ENCODE measurements at regions not wholly inside any gene's neighbourhood (a gene's known extent, or its start where the extent isn't known, plus 50 kb on each side); places are given as distances from the start of the nearest gene placed in this dataset.

DNA sequence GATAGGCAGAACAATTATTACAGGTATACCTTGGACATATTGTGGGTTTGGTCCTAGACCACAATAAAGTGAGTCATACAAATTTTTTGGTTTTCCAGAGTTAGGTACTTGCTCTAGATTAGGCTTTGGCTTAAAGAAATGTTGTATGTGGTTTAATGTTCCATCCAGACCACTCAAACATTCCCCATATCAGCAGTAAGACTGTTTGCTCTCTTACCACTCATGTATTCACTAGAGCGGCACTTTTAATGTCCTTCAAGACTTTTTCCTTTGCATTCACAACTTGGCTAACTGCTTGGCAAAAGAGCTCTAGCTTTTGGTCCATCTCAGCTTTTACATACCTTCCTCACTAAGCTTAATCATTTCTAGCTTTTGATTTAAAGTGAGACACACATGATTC, 250.5 kb upstream of the SETMAR start:
- TF ChIP-seq POLR2A (IDR thresholded peaks at IDR 0.05): no peak
- TF ChIP-seq, protein P1, sequence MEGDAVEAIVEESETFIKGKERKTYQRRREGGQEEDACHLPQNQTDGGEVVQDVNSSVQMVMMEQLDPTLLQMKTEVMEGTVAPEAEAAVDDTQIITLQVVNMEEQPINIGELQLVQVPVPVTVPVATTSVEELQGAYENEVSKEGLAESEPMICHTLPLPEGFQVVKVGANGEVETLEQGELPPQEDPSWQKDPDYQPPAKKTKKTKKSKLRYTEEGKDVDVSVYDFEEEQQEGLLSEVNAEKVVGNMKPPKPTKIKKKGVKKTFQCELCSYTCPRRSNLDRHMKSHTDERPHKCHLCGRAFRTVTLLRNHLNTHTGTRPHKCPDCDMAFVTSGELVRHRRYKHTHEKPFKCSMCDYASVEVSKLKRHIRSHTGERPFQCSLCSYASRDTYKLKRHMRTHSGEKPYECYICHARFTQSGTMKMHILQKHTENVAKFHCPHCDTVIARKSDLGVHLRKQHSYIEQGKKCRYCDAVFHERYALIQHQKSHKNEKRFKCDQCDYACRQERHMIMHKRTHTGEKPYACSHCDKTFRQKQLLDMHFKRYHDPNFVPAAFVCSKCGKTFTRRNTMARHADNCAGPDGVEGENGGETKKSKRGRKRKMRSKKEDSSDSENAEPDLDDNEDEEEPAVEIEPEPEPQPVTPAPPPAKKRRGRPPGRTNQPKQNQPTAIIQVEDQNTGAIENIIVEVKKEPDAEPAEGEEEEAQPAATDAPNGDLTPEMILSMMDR (IDR thresholded peaks at IDR 0.05): no peak
- no peak for DNase-seq
- Histone ChIP-seq H3K4me3 (no peak overlapping the region), H3K27ac (no peak overlapping the region), H3K36me3 (no peaks in the 10 kb centered on the region), H3K9me3 (peaks cover 0 to 8% (median 0%) of the 10 kb centered on the region in 12 donors), H3K27me3 (no peaks in the 10 kb centered on the region), H3K4me1 (no peaks in the 10 kb centered on the region)
- ATAC-seq: no peak
- intact Hi-C loops (cut with DNase I): no loop called here
- 96 to 100% (median 98%) methylated on average over 1 of the region's 1 CpG for WGBS, 4 donors

DNA sequence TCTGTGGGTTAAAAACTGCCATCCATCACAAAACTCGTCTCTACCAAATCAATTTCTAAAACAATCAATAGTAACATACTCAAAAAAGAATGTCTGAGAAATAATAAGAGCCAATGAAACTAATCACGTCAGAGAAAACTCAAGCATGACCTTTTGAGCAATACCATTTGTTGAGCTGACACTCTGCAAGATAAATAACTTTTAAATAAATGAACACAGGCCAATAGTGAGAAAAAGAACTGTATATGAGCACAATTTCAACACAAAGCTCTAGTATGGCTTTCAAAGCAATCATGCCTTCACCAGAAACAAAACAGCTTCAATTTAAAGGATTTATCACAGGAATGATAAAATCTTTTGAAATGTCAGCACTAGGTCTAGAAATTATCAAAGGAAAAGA, 249.2 kb upstream of the SETMAR start:
- H3K9me3 ChIP-seq: peaks cover 0 to 8% (median 0%) of the 10 kb centered on the region in 12 donors
- H3K4me3 ChIP-seq: no peak overlapping the region
- no peak for TF ChIP-seq POLR2A (IDR thresholded peaks at IDR 0.05)
- TF ChIP-seq, protein P1 (IDR thresholded peaks at IDR 0.05): no peak
- no peaks in the 10 kb centered on the region for H3K4me1 ChIP-seq
- 51 to 69% (median 63%) methylated on average over 2 of the region's 2 CpGs for WGBS, 4 donors
- ATAC-seq: no peak
- H3K36me3 ChIP-seq: no peaks in the 10 kb centered on the region
- no peaks in the 10 kb centered on the region for H3K27me3 ChIP-seq
- no peak overlapping the region for H3K27ac ChIP-seq
- intact Hi-C loops (cut with DNase I): no loop called here
- no peak for DNase-seq

DNA sequence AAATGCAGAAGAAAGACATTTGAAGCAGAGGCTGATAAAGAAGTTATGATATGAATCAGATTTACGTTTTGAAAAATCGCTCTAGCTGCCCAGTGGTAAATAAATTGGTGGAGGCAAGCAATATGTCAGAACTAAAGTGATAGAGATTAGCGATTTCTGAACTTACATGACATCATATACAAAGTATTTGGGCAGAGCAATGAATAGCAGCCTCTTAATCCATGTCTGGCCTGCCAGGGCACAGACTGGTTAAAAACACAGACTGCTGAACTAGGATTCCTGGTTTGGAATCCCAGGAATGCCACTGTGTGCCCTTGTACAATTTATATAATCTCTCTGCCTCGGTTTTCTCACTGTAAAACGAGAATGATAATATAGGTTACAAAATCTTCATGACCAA, 243.1 kb upstream of the SETMAR start:
- peak in 1 of 4 donors; percentile 55 for ATAC-seq
- H3K4me1 ChIP-seq: peaks cover 0 to 9% (median 0%) of the 10 kb centered on the region in 12 donors
- intact Hi-C loops (cut with DNase I): no loop called here

DNA sequence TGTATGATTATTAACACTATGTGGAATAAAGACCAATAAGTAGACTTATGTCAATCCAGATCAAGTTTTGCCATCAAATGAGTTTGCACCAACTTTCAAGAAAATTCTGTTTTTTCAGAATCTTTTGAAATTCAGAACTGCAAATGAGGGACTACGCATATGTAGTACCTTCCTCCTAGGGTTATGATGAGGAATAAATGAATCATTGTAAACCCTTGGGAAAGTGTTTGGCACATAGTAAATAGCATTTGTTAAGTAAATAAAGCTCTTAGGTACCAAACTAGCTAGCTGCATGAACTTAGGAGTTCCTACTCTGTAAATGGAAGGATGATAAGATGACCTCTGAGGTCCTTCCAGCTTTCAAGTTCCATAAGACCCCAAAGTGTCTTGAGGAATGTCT, 242.6 kb upstream of the SETMAR start:
- 83 to 97% (median 93%) methylated on average over 1 of the region's 1 CpG for WGBS, 4 donors
- Histone ChIP-seq H3K9me3 (no peaks in the 10 kb centered on the region), H3K36me3 (no peaks in the 10 kb centered on the region), H3K27ac (no peak overlapping the region), H3K4me3 (no peak overlapping the region), H3K4me1 (peaks cover 0 to 9% (median 0%) of the 10 kb centered on the region in 12 donors), H3K27me3 (no peaks in the 10 kb centered on the region)
- DNase-seq (no peak), ATAC-seq (no peak)
- no peak for TF ChIP-seq POLR2A (IDR thresholded peaks at IDR 0.05)
- TF ChIP-seq, protein P1 (IDR thresholded peaks at IDR 0.05): no peak
- intact Hi-C loops (cut with DNase I): no loop called here

More for the DNA sequence above, 243.1 kb upstream of the SETMAR start:
- no peak overlapping the region for H3K4me3 ChIP-seq
- H3K27me3 ChIP-seq: no peaks in the 10 kb centered on the region
- 26 to 35% (median 31%) methylated on average over 5 of the region's 5 CpGs for WGBS, 4 donors
- H3K36me3 ChIP-seq: no peaks in the 10 kb centered on the region
- no peak for DNase-seq
- H3K27ac ChIP-seq: no peak overlapping the region
- H3K9me3 ChIP-seq: no peaks in the 10 kb centered on the region
- no peak for TF ChIP-seq POLR2A (IDR thresholded peaks at IDR 0.05)
- TF ChIP-seq, protein P1 (IDR thresholded peaks at IDR 0.05): no peak

All from heart left ventricle (tissue), 16 donors.